CD4-positive, alpha-beta T cell treated with Interferon alpha-2 for 1 hour (primary cell): ENCODE measurements at regions not wholly inside any gene's neighbourhood (a gene's known extent, or its start where the extent isn't known, plus 50 kb on each side); places are given as distances from the start of the nearest gene placed in this dataset.
"Not testable (repeated sequence)": the region's sequence is repeated elsewhere in the genome, so short reads cannot be mapped to it uniquely, and the experiment has no call there.

Experiments
- DNase-seq, 2 donors: peaks; one replicate each; pipeline ENCODE4 v3.0.0-alpha.2; 2020 to 2022

DNA sequence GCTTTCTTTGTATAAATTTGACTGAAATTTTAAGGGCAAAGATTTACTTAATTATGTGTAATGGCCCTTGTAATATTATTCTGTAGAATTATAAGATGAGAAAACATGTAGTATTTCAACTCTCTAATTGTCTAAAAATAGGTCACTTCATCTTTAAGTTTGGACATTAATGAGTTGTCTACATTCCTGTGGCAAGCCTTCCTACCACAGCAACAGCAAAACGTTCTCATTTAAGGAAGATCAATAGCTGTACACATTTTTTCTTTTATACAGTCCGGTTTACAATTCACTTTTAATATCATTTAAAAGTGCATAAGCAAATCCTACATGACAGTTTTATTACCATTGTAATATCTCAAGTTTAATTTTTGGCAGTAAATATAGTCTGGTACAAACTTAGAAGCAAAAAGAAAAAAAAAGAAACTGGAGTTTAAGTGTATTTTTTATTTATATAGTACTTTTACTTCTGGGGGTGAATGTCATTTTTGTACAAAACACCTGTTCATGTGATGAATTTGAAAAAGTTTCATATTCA lies 501.8 kb downstream of the ZPLD1 start:
- no peak for DNase-seq

DNA sequence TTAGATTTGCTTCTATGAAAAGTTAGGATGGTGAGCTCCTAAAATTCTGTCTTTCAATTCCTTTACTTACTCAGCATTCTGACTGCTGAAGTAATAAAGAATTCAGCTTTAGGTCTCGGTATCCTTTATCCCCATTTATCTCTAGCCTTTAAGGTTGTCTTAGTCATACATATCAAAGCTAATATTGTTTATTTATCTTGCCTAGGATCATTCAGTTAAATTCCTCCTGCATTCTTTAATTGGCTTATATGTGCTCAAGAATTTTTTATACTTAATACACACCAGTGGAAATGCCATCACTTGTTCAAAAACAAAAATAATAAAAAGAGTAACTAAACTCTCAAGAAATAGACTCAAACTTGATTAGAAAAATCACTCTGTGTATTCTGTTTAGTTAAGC lies 507.0 kb downstream of the ZPLD1 start:
- no peak for DNase-seq

DNA sequence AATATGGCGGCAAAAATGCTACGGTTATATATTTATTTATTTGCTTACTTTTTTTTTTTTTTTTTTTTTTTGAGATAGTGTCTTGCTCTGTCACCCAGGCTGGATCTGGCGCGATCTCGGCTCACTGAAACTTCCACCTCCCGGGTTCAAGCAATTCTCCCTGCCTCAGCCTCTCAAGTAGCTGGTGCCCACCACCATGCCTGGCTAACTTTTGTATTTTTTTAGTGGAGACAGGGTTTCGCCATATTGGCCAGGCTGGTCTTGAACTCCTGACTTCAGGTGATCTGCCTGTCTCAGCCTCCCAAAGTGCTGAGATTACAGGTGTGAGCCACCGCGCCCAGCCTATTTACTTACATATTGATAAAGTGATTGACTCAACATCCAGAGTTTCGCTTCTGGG lies 511.6 kb downstream of the ZPLD1 start:
- DNase-seq = not testable (repeated sequence)

DNA sequence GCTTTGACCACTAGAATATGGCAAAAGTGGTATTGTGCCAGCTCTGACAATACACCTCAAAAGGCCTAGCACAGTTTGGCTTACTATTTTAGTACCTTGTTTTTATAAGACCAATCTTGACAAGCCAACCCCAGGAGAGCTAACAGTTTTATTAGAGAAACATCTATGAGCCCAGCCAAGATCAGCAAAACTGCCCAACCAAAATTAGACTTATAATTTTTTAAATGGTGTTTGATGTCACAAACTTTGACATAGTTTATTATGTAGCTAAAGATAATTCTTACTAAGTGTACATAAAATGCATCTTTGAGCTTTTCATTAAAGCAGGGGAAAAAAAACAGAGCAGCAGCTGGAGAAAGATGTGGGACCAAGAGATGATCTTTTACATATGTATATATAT lies 537.5 kb downstream of the ZPLD1 start:
- no peak for DNase-seq

DNA sequence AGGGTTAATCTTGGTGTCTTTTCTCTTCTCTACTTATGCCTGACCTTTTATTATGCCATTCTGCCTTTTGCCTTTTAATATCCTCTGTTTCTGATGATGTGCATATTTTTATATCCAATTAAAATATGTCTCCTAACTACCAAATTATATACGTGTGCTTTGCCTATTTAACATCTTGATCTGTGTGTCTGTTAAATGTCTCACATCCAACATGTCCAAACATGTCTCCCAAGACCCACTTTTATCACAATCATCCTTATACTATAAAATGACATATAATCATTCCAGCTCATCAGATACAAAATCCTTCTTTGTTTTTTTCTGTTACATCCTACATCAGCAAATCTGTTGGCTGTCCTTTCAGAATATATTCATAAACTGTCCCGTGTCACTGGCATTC lies 539.5 kb downstream of the ZPLD1 start:
- no peak for DNase-seq

DNA sequence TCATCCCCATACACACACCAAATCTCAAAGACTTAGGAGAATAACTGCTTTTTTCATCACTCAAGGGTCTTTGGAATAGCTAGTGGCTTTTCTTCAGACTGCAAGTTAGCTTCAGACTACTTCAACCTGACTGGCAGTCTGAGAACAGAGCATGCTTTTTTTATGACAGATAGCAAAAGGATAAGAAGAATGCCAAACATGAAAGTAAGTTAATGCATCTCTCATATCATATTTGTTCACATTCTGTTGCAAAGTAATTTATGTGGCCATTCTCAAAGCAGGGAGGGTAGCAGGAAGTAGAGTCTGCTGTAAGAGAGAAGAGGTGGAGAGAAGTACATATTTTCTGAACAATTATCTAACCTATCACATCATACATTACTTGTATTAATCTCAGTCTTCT lies 544.4 kb downstream of the ZPLD1 start:
- DNase-seq = no peak

DNA sequence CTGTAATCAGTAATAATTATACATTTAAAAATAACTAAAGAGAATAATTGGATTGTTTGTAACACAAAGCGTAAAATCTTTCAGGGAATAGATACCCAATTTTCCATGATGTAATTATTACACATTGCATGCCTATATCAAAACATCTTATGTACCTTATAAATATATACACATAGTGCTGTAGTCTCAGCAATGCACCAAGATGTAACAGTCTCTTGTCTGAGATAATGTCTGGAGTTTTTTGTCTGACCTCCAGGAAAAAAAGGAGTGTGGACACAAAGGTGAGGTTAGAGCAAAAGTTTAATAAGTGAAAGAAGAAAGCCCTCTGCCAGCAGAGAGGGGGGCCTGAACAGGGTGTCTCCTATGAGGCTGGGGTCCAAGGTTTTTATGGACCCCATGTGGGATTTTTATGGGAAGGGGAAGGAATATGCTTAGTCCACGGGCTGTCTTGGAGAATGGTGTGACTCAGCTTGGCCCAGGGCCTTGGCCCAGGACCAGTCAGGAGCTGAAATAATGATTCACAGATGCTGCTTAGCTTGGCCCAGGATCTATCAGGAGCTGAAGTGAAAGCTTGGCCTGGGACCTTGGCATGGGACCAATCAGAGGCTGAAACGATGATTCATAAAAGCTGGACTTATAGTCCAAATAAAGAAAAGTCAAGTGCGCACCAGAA lies 545.0 kb downstream of the ZPLD1 start:
- DNase-seq = no peak

DNA sequence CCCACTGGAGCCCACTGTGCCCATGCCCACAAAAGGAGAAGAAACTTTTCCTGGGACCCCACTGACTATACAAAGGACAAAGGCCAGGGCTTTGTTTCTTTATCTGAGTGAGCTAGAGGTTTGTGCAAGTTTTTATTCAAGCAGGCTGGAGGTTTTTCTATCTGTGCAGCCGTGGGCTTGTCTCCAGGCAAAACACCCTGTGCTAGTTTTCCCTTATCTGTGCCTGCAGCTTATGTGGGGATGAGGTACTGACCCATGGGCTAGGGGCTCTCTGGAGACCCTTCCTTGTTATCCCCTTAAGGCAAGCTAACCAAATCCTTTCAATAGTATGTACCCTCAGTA lies 545.5 kb downstream of the ZPLD1 start:
- no peak for DNase-seq

DNA sequence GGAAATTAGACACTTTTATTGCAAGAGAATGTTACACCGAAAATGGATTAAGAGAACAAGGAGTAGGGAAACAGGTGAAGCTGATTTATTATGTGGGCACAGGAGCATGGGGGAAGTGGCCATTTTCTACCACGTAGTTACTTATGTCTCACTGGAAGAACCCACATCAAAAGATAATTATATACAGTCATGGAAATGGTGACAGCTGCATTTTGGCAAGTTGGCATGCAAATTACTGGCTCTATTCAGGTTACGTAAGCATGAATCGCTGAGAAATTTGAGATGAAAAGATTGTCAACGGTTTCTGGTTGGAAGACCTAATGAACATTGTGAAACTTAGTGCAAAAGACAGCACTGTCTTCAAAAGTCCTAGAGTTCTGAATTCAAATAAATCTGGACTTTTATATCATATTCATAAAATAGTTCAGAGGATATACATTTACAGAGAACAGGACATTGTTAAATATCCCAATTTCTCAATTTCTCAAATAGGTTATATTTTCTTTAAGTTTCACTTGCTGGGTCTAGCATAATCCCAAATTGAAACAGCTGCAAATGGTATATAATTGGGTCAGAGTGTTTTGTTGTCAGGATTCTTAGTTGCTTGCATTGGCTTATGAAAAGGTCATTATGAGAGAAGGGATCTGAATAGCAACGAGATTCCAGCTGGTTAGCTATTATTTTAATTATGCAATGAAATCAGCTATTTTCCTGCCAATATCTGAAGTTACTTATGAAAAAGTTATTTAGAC lies 567.8 kb downstream of the ZPLD1 start:
- no peak for DNase-seq

DNA sequence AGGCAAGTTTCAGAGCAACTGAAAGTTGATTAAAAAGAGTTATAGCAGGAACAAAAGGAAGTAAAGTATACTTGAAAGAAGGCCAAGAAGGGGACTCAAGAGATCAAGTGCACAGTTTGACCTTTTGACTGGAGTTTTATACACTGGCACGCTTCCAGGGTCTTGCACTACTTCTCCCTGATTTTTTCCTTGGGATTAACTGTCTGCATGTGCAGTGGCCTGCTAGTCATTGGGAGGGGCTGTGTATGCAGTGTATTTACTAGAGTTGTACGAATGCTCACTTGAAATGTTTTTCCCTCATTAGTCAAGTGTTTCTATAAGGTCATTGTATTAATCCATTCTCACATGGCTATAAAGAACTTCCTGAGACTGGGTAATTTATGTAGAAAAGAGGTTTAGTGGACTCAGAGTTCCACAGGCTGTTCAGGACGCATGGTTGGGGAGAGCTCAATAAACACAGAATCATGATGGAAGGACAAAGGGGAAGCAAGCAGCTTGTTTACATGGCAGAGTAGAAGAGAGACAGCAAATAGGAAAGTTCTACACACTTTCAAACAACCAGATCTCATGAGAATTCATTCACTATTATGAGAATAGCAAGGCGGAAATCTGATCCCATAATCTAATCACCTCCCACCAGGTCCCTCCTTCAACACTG lies 571.8 kb downstream of the ZPLD1 start:
- DNase-seq = no peak

DNA sequence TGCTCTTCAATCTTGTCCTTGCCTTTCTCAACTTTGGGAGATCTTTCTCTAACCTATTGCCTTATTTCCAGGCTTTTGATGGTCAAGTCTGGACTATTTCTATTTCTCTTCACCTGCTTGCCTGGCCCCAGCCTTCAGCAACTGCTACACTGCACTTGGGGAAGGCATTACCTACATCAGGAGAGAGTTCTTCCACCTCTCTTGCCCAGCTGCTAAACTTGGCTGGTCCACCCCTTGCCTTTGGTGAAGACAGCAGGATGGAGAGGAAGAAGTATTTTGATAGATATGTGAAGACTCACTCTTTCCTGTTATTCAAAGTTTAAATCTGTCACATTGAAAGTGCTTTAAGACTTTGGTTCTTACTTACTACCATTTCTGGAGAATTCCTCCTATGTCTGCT lies 574.8 kb downstream of the ZPLD1 start:
- no peak for DNase-seq

DNA sequence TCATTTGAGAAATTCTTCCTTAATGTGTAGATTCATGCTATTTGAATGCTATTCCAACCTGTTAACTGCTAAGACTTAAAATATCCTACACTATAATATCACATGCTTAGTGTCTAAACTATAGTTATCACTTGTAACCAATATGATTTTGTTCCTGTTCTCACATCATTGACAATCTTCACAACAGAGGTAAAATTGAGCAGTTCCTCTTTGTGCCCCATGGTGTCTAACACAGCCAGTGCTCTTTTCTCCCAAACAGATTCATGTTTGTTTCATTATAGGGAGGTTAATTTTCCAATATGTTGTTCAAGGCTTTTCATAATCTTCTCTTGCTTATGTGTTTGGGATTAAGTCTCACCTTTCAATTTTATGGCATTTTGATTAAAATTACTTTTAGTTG lies 591.1 kb downstream of the ZPLD1 start:
- DNase-seq = no peak

DNA sequence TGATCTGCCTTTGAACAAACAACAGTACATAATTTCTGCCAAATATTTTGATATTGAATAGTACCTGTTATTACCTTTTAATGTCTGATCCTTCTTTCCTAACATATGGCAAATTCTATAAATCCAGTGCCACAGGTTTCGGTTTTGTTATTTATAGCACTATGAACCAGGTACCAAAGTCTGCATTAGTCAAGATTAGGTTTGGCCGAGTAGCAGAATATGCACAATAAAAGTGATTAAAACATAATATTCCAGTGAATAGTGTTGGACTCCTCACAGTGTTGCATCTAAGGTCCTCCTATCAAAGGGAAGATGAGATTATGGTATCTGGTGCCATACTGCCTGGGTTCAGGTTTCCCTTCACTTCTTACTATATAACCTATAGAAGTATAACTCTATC lies 599.0 kb downstream of the ZPLD1 start:
- DNase-seq = no peak

DNA sequence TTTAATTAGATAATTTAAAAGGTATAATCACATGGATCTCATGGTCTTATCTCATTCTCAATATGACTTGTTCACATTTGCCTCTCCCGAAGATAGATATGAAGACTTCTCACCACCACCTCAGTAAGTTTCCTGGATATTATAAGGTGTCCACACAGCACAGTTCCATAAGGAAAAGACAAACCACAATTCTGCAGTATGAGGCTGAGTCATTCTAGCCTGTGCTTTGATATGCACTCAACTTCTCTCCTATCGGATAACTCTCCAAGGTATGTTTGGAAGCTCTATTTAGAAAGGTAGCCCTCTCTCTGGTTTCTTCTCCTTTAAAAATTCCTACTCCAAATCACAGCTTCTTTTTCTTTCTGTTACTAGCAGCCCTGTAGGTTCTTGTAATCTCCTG lies 612.8 kb downstream of the ZPLD1 start:
- no peak for DNase-seq

DNA sequence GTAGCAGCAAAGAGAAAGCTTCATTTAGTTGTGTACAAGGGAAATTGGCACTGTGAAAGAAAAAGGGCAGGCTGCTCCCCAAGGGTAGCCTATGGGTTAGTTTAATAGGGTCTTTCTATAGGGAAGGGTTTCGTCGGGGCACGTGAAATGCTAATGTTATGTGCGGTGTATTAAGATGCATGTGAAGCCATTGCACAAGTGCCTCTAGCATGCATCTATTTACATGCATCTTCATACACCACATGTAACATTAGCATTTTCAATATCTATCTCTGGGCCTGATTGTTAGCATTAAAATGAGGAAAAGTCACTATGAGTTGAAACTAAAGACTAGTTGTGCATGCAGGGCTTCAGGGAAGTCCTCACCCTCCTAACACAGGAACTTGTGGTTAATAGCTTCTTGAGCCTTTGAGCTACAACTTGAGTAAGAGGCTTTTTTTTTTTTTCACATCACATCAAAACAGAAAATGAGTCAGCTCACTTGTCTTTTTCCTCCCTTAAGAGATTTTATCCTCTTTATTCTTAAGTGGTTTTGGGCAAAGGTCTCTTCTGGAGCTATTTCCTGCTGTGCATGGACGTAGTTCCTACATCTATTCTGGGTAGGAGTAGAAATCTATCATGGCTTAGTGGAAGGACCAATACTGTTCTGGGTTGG lies 613.4 kb downstream of the ZPLD1 start:
- peak; percentile 4 to 8 for DNase-seq

DNA sequence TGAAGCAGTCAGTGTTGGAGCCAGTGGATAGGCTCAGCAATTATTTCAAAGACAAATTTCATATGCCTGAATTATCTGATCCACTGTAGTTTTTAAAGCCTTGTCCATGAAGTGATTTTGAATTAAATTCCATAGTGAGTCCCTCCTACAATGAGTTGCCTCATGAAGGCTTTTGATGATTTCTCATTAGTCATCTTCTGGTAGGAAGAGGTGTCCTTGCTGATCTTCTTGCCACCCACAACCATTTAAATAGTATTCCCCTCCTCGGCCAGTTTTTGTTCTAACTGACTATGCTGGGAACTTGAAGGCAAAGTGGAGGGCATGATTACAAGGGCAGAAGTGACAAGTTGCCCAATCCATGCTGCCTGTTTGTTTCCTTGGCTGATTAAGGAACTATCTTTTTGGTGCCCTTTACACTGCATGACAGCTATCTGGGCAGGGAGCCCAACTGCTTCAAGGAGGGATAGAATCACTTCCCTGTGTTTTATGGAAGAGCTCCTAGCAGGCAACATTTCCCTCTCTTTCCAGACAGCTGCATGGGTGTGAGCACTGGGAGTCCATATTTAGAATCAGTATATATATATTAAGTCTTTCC lies 617.5 kb downstream of the ZPLD1 start:
- peak in 1 of 2 donors; percentile 11 for DNase-seq

DNA sequence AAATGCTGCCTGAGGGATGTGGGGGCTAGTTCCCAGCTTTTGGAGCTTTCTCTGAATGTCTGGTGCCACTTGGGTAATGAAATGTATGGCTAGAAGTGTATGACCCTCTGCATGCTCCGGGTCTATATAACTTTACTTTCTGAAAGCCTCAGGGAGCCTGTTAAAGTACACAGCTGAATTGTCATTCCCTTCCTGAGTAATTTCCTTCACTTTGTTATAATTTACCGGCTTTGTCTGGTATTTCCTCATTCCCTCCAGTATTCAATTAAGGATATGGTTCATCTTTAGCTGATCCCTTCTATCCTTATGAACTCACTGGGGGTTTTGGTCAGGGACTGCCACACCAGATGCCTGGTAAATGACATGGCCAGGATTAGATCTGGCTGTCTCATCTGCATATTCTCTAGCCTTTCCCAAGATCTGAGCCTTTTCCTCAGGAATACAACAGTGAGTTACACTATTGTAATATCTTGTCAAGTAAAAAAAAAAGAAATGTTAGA lies 620.3 kb downstream of the ZPLD1 start:
- no peak for DNase-seq

DNA sequence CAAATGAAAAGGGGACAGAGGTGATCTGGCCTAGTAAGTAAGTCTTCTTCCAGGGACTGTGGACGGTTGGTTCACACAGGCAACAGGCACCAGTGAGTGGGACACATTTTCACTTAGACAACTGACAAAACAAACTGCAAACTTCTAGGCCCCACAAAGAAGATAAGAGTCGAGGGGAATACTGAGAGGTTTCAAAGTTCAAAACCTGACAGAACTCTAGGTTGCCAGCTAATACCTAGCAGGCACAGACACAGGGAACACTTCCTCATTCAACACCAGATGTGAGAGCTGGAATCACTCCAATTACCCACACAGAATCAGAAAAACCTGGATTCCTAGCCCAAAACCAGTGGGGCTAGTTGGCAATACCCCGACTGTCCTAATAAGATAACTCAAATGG lies 621.7 kb downstream of the ZPLD1 start:
- DNase-seq = no peak

DNA sequence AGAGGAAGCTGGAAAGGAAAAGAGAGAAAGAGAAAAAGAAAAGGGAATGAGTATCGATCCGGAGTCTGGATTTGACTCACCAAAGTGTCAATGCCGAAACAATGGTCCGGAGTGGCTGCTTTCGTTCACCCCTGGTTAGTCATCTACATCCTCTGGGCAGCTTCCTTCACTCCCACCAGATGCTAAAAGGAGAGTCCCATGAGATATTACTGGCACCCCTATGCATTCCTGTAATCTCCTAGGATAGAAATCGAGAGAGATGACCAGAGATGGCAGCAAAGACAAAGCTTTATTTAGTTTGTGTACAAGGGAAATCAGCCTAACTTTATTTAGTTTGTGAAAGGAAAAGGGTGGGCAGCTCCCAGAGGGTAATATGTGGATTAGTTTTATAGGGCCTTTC lies 622.2 kb downstream of the ZPLD1 start:
- no peak for DNase-seq

DNA sequence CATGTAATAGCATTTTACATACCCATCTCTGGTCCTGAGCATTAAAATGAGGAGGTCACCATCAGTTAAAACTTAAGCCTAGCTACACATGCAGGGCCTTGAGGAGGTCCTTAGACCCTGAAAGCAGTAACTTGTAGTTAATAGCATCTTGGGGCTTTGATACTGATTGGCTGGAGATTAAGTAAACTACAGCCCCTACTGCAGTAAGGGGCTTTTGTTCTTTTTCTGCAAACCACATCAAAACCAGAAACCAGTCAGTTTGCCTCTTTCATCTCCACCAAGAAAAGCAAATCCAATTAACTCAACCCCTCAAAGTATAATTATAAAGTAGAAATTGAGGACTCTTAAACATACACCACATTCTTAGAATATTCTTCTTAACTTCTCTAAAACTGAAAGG lies 622.7 kb downstream of the ZPLD1 start:
- no peak for DNase-seq

DNA sequence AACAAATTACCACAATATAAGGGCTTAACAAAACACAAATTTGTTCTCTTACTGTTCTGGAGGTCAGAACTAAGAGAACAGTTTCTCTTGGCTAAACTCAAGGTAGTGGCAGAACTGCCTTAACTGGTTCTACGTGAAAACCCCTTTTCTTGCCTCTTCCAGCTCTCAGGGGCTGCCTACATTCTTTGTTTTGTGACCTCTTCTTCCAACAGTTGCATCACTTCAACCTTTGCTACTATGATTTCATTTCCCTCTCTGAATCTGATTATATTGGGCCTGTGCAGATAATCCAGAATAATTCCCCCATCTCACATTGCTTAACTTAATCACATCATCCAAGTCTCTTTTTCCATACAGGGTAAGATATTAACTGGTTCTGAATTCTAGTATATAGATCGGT lies 624.6 kb downstream of the ZPLD1 start:
- DNase-seq = no peak

DNA sequence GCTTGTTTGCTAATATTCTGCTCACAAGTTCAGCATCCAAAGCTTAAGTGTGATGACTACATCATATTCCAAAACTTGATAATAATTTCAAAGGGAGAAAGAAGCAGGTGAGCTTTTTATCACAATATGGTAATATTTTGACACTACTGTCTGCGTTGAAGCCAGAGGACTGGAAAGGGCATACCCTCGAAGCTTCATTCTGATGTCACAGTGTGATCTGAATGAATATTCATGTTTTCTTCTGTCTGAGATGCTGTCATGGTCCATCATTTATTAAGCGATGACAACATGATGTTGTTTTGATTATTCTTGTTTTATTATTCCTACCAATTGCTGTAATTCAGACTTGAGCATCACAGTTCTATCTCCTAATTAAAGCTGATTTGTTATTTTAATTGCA lies 625.4 kb downstream of the ZPLD1 start:
- DNase-seq = no peak

DNA sequence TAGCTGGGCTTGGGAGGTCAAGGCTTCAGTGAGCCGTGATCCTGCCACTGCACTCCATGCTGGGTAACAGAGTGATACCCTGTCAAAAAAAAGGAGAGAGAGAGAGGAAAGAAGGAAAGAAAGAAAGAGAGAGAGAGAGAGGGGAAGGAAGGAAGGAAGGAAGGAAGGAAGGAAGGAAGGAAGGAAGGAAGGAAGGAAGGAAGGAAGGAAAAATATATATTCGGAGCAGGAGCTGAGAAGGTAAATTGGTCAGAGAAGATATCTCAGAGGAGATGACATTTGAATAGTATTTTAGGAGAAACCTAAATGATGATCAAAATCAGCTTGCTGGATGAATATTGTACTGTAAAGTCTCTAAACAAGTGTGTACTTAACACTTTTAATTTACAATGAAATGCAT lies 633.1 kb downstream of the ZPLD1 start:
- no peak for DNase-seq
